NCI-H1694 (cell line): ENCODE measurements at regions not wholly inside any gene's neighbourhood (a gene's known extent, or its start where the extent isn't known, plus 50 kb on each side); places are given as distances from the start of the nearest gene placed in this dataset.

Experiments used
- DNase-seq: peaks from one replicate; lab custom pipeline; 2025; lab: John Stamatoyannopoulos, UW

- DNase-seq, result no peak
Observed at GRCh38 chr5:27639005-27639612, 600.7 kb upstream of the CDH9 start.

- DNase-seq, result no peak
Observed at GRCh38 chr5:27619982-27620381, 581.6 kb upstream of the CDH9 start.

GRCh38 chr5:27612161-27612560, 573.8 kb upstream of the CDH9 start:
- DNase-seq, result no peak

GRCh38 chr5:27608992-27609391, 570.6 kb upstream of the CDH9 start:
- DNase-seq, result no peak

GRCh38 chr5:27598576-27598975, 560.2 kb upstream of the CDH9 start:
- no peak for DNase-seq

- DNase-seq, result no peak
Observed at GRCh38 chr5:27594141-27594540, 555.8 kb upstream of the CDH9 start.

- no peak for DNase-seq
Observed at GRCh38 chr5:27592231-27592630, 553.8 kb upstream of the CDH9 start.

- no peak for DNase-seq
Observed at GRCh38 chr5:27590503-27590902, 552.1 kb upstream of the CDH9 start.

GRCh38 chr5:27578279-27578678, 539.9 kb upstream of the CDH9 start:
- DNase-seq, result no peak

GRCh38 chr5:27571681-27572080, 533.3 kb upstream of the CDH9 start:
- no peak for DNase-seq

GRCh38 chr5:27568811-27569210, 530.4 kb upstream of the CDH9 start:
- DNase-seq, result no peak

GRCh38 chr5:27561408-27561807, 523.0 kb upstream of the CDH9 start:
- no peak for DNase-seq

GRCh38 chr5:27548484-27548883, 510.1 kb upstream of the CDH9 start:
- no peak for DNase-seq

- no peak for DNase-seq
Observed at GRCh38 chr5:27535031-27535557, 496.7 kb upstream of the CDH9 start.

GRCh38 chr5:27532305-27532704, 493.9 kb upstream of the CDH9 start:
- no peak for DNase-seq

GRCh38 chr5:27524515-27524914, 486.1 kb upstream of the CDH9 start:
- DNase-seq, result no peak

- DNase-seq, result no peak
Observed at GRCh38 chr5:27523629-27524028, 485.2 kb upstream of the CDH9 start.

- no peak for DNase-seq
Observed at GRCh38 chr5:27516437-27516836, 478.1 kb upstream of the CDH9 start.

- DNase-seq, result no peak
Observed at GRCh38 chr5:27511061-27511460, 472.7 kb upstream of the CDH9 start.

GRCh38 chr5:27503813-27504212, 465.4 kb upstream of the CDH9 start:
- no peak for DNase-seq

GRCh38 chr5:27502236-27502635, 463.9 kb upstream of the CDH9 start:
- no peak for DNase-seq

- no peak for DNase-seq
Observed at GRCh38 chr5:27497491-27497890, 459.1 kb upstream of the CDH9 start.

GRCh38 chr5:27494887-27495286, 456.5 kb upstream of the CDH9 start:
- DNase-seq, result no peak

GRCh38 chr5:27491746-27492439, 453.5 kb upstream of the CDH9 start:
- no peak for DNase-seq
